ENCODE measurements at regions not wholly inside any gene's neighbourhood (a gene's known extent, or its start where the extent isn't known, plus 50 kb on each side); places are given as distances from the start of the nearest gene placed in this dataset.

GRCh38 chr5:104942735-104943134 is 1380.1 kb upstream of the NUDT12 start:
- H3K9me3 ChIP-seq: peaks cover 0 to 5% (median 0%) of the 10 kb centered on the region in 12 donors
- DNase-seq (no peak), ATAC-seq (no peak)
- no peaks in the 10 kb centered on the region for H3K36me3 ChIP-seq
- H3K27ac ChIP-seq: no peak overlapping the region
- TF ChIP-seq, protein P1, sequence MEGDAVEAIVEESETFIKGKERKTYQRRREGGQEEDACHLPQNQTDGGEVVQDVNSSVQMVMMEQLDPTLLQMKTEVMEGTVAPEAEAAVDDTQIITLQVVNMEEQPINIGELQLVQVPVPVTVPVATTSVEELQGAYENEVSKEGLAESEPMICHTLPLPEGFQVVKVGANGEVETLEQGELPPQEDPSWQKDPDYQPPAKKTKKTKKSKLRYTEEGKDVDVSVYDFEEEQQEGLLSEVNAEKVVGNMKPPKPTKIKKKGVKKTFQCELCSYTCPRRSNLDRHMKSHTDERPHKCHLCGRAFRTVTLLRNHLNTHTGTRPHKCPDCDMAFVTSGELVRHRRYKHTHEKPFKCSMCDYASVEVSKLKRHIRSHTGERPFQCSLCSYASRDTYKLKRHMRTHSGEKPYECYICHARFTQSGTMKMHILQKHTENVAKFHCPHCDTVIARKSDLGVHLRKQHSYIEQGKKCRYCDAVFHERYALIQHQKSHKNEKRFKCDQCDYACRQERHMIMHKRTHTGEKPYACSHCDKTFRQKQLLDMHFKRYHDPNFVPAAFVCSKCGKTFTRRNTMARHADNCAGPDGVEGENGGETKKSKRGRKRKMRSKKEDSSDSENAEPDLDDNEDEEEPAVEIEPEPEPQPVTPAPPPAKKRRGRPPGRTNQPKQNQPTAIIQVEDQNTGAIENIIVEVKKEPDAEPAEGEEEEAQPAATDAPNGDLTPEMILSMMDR (IDR thresholded peaks at IDR 0.05): no peak
- no peak for TF ChIP-seq POLR2A (IDR thresholded peaks at IDR 0.05)
- intact Hi-C loops (cut with DNase I): no loop called here
- H3K4me1 ChIP-seq: no peaks in the 10 kb centered on the region
- 82 to 95% (median 94%) methylated on average over 1 of the region's 1 CpG for WGBS, 4 donors
- H3K4me3 ChIP-seq: no peak overlapping the region
- H3K27me3 ChIP-seq: no peaks in the 10 kb centered on the region

DNA sequence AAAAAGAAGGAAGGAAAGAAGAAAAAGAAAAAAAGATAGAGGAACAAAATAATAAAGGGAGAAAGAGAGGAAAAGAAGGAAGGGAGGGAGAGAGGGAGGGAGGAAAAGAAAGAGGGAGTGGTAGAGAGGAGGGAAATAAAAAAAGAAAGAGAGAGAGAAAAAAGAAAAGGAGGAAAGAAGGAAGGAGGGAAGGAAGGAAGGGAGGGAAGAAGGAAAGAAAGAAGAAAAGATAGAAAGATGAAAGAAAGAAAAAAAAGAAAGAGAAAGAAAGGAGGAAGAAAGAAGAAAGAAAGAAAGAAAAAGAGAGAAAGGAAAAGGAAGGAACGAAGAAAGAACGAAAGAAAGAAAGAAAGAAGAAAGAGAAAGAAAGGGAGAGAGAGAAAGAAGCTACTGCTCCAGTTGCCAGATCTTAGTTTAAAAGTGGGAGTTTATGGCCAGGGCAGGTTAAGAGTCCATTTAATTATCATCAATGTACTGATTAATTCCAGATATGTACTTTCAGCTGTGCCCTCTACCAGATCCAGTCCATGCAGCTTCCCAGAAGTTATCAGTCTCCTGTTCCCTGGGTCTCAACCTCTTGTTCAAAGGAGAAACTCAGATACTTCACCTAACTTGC is 1378.5 kb upstream of the NUDT12 start:
- H3K4me3 ChIP-seq: no peak overlapping the region
- peaks cover 0 to 5% (median 0%) of the 10 kb centered on the region in 12 donors for H3K9me3 ChIP-seq
- intact Hi-C loops (cut with DNase I): no loop called here
- DNase-seq (no peak), ATAC-seq (no peak)
- no peaks in the 10 kb centered on the region for H3K36me3 ChIP-seq
- no peaks in the 10 kb centered on the region for H3K4me1 ChIP-seq
- H3K27me3 ChIP-seq: no peaks in the 10 kb centered on the region
- H3K27ac ChIP-seq: no peak overlapping the region
- 81 to 87% (median 84%) methylated on average over 2 of the region's 2 CpGs for WGBS, 4 donors
- TF ChIP-seq, protein P1 (IDR thresholded peaks at IDR 0.05): no peak
- no peak for TF ChIP-seq POLR2A (IDR thresholded peaks at IDR 0.05)

GRCh38 chr5:104937598-104937997 is 1375.0 kb upstream of the NUDT12 start:
- intact Hi-C loops (cut with DNase I): no loop called here
- Histone ChIP-seq H3K27me3 (no peaks in the 10 kb centered on the region), H3K9me3 (no peaks in the 10 kb centered on the region), H3K36me3 (no peaks in the 10 kb centered on the region), H3K4me1 (no peaks in the 10 kb centered on the region), H3K4me3 (no peak overlapping the region), H3K27ac (no peak overlapping the region)
- WGBS, 4 donors: 85 to 94% (median 93%) methylated on average over 1 of the region's 1 CpG
- DNase-seq (no peak), ATAC-seq (no peak)
- TF ChIP-seq, protein P1 (IDR thresholded peaks at IDR 0.05): no peak
- no peak for TF ChIP-seq POLR2A (IDR thresholded peaks at IDR 0.05)

- ATAC-seq: no peak
- intact Hi-C loops (cut with DNase I): no loop called here
Measured at GRCh38 chr5:104932431-104932830, 1369.8 kb upstream of the NUDT12 start.

More at GRCh38 chr5:104932431-104932830, 1369.8 kb upstream of the NUDT12 start:
- Histone ChIP-seq H3K4me1 (no peaks in the 10 kb centered on the region), H3K4me3 (no peak overlapping the region), H3K27me3 (no peaks in the 10 kb centered on the region), H3K27ac (no peak overlapping the region), H3K9me3 (peaks cover 0 to 13% (median 0%) of the 10 kb centered on the region in 12 donors), H3K36me3 (no peaks in the 10 kb centered on the region)
- no peak for DNase-seq
- TF ChIP-seq, protein P1 (IDR thresholded peaks at IDR 0.05): no peak
- TF ChIP-seq POLR2A (IDR thresholded peaks at IDR 0.05): no peak
- 60 to 79% (median 71%) methylated on average over 2 of the region's 2 CpGs for WGBS, 4 donors
